C4-2B (cell line): ENCODE measurements at regions not wholly inside any gene's neighbourhood (a gene's known extent, or its start where the extent isn't known, plus 50 kb on each side); places are given as distances from the start of the nearest gene placed in this dataset.

Source experiments
- ZFX ChIP-seq: fragments of 450-650 bp; IDR thresholded peaks from 2 replicates; pipeline ENCODE4 v1.6.1; 2017
- TF ChIP-seq, protein P1 (sequence below): fragments of 450-650 bp; conservative IDR thresholded peaks from 2 replicates; pipeline ENCODE4 v1.5.1; 2017; ENCODE audit warnings: mild to moderate bottlenecking

DNA sequence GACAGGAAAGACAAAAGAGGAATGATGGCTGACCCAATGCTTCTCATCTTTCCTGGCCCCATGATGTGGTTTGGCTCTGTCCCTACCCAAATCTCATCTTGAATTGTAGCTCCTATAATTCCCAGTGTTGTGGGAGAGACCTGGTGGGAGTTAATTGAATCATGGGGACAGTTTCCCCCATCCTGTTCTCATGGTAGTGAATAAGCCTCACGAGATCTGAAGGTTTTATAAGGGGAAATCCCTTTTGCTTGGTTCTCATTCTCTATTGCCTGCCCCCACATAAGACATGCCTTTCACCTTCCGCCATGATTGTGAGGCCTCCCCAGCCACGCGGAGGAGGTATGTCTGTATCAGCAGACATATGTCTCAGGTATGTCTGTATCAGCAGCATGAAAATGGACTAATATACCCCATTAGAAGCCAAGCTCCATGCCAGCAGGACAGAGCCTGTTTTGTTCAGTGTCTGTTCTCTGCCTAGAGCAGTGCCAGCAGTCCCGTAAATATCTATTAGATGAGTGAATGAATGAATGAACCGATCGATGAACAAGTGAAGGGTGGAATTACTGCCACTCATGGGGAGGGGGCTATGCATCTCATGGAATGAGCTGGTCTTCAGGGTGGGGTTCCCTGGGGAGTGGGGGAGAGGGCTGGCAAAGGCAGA, 304.4 kb downstream of the SOX9 start:
- TF ChIP-seq, protein P1, sequence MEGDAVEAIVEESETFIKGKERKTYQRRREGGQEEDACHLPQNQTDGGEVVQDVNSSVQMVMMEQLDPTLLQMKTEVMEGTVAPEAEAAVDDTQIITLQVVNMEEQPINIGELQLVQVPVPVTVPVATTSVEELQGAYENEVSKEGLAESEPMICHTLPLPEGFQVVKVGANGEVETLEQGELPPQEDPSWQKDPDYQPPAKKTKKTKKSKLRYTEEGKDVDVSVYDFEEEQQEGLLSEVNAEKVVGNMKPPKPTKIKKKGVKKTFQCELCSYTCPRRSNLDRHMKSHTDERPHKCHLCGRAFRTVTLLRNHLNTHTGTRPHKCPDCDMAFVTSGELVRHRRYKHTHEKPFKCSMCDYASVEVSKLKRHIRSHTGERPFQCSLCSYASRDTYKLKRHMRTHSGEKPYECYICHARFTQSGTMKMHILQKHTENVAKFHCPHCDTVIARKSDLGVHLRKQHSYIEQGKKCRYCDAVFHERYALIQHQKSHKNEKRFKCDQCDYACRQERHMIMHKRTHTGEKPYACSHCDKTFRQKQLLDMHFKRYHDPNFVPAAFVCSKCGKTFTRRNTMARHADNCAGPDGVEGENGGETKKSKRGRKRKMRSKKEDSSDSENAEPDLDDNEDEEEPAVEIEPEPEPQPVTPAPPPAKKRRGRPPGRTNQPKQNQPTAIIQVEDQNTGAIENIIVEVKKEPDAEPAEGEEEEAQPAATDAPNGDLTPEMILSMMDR, result no peak
- TF ChIP-seq ZFX, result no peak
